Ectodermal cell (in vitro differentiated cells): ENCODE measurements at regions not wholly inside any gene's neighbourhood (a gene's known extent, or its start where the extent isn't known, plus 50 kb on each side); places are given as distances from the start of the nearest gene placed in this dataset.

ENCODE experiments used
- H3K27ac ChIP-seq: 2 replicates; pipeline ENCODE4 v1.7.0; 2013; ENCODE audit warnings: mild to moderate bottlenecking, low read depth, low read length; ENCODE audit not compliant: insufficient read depth, poor library complexity, severe bottlenecking
- H3K27me3 ChIP-seq: 2 replicates; pipeline ENCODE4 v1.7.0; 2013; ENCODE audit warnings: mild to moderate bottlenecking, low read length; ENCODE audit not compliant: insufficient read depth, control insufficient read depth, poor library complexity, severe bottlenecking
- H3K36me3 ChIP-seq: one replicate; pipeline ENCODE4 v1.7.0; 2013; ENCODE audit warnings: low read length; ENCODE audit not compliant: control insufficient read depth, insufficient read depth
- H3K4me1 ChIP-seq: one replicate; pipeline ENCODE4 v1.7.0; 2013; ENCODE audit warnings: low read length; ENCODE audit not compliant: control insufficient read depth, insufficient read depth
- H3K4me3 ChIP-seq: 2 replicates; pipeline ENCODE4 v1.7.0; 2013; ENCODE audit warnings: low read depth, low read length, control low read depth; ENCODE audit not compliant: insufficient read depth
- H3K9me3 ChIP-seq: 2 replicates; pipeline ENCODE4 v1.7.0; 2013; ENCODE audit warnings: mild to moderate bottlenecking, low read length, moderate library complexity; ENCODE audit not compliant: control insufficient read depth
- WGBS, 2 experiments: methylation state at CpG; one replicate each; pipeline ENCODE4 v1.1.7; 2013; ENCODE audit warnings: missing lambda C conversion rate in 2 of 2; 5-methylcytosine and 5-hydroxymethylcytosine counted together

GRCh38 chr12:92046557-92047392 is 98.9 kb downstream of the BTG1 start:
- H3K4me1 ChIP-seq = no peaks in the 10 kb centered on the region
- H3K36me3 ChIP-seq = no peaks in the 10 kb centered on the region
- H3K9me3 ChIP-seq = no peaks in the 10 kb centered on the region
- H3K27me3 ChIP-seq = no peaks in the 10 kb centered on the region
- no peak overlapping the region for H3K27ac ChIP-seq
- no peak overlapping the region for H3K4me3 ChIP-seq
- WGBS, 2 experiments = 88 to 91% methylated on average over 4 to 7 of the region's 7 CpGs

- H3K36me3 ChIP-seq = no peaks in the 10 kb centered on the region
- H3K9me3 ChIP-seq = no peaks in the 10 kb centered on the region
- H3K27me3 ChIP-seq = no peaks in the 10 kb centered on the region
- 60 to 96% methylated on average over 1 to 2 of the region's 2 CpGs for WGBS, 2 experiments
- no peak overlapping the region for H3K27ac ChIP-seq
- no peak overlapping the region for H3K4me3 ChIP-seq
- H3K4me1 ChIP-seq = no peaks in the 10 kb centered on the region
Observed at GRCh38 chr12:92045852-92046251, 99.8 kb downstream of the BTG1 start.

GRCh38 chr12:92044435-92044834 is 101.2 kb downstream of the BTG1 start:
- H3K9me3 ChIP-seq = no peaks in the 10 kb centered on the region
- no peak overlapping the region for H3K27ac ChIP-seq
- WGBS, 2 experiments = 96 to 100% methylated on average over 2 of the region's 2 CpGs
- H3K4me1 ChIP-seq = no peaks in the 10 kb centered on the region
- no peaks in the 10 kb centered on the region for H3K27me3 ChIP-seq
- no peaks in the 10 kb centered on the region for H3K36me3 ChIP-seq
- H3K4me3 ChIP-seq = no peak overlapping the region

- no peaks in the 10 kb centered on the region for H3K4me1 ChIP-seq
- H3K27ac ChIP-seq = no peak overlapping the region
- H3K36me3 ChIP-seq = no peaks in the 10 kb centered on the region
- no peaks in the 10 kb centered on the region for H3K9me3 ChIP-seq
- H3K27me3 ChIP-seq = no peaks in the 10 kb centered on the region
- WGBS, 2 experiments = 95 to 96% methylated on average over 4 to 5 of the region's 5 CpGs
- no peak overlapping the region for H3K4me3 ChIP-seq
Observed at GRCh38 chr12:92042791-92043531, 102.7 kb downstream of the BTG1 start.

- no peaks in the 10 kb centered on the region for H3K4me1 ChIP-seq
- H3K27ac ChIP-seq = no peak overlapping the region
- no peaks in the 10 kb centered on the region for H3K9me3 ChIP-seq
- H3K36me3 ChIP-seq = no peaks in the 10 kb centered on the region
- no peaks in the 10 kb centered on the region for H3K27me3 ChIP-seq
- WGBS, 2 experiments = 50% methylated on average over 1 of the region's 1 CpG; no CpG with 5 or more reads in 1 of the 2 experiments
- H3K4me3 ChIP-seq = no peak overlapping the region
Observed at GRCh38 chr12:92041742-92042141, 103.9 kb downstream of the BTG1 start.

GRCh38 chr12:92039046-92039445 is 106.6 kb downstream of the BTG1 start:
- H3K27ac ChIP-seq = no peak overlapping the region
- no peaks in the 10 kb centered on the region for H3K36me3 ChIP-seq
- no peaks in the 10 kb centered on the region for H3K27me3 ChIP-seq
- WGBS, 2 experiments = 81 to 86% methylated on average over 3 of the region's 3 CpGs
- H3K4me3 ChIP-seq = no peak overlapping the region
- H3K9me3 ChIP-seq = no peaks in the 10 kb centered on the region
- H3K4me1 ChIP-seq = no peaks in the 10 kb centered on the region

GRCh38 chr12:92038476-92038875 is 107.2 kb downstream of the BTG1 start:
- WGBS, 2 experiments = 96% methylated on average over 3 to 4 of the region's 4 CpGs
- H3K27ac ChIP-seq = no peak overlapping the region
- no peaks in the 10 kb centered on the region for H3K9me3 ChIP-seq
- H3K36me3 ChIP-seq = no peaks in the 10 kb centered on the region
- no peaks in the 10 kb centered on the region for H3K4me1 ChIP-seq
- H3K4me3 ChIP-seq = no peak overlapping the region
- no peaks in the 10 kb centered on the region for H3K27me3 ChIP-seq

GRCh38 chr12:92036771-92037453 is 108.7 kb downstream of the BTG1 start:
- Histone ChIP-seq H3K4me3 (no peak overlapping the region), H3K27ac (no peak overlapping the region), H3K36me3 (no peaks in the 10 kb centered on the region), H3K4me1 (no peaks in the 10 kb centered on the region), H3K27me3 (no peaks in the 10 kb centered on the region), H3K9me3 (no peaks in the 10 kb centered on the region)
- 94% methylated on average over 6 of the region's 6 CpGs for WGBS, 2 experiments

GRCh38 chr12:92036061-92036620 is 109.5 kb downstream of the BTG1 start:
- Histone ChIP-seq H3K9me3 (no peaks in the 10 kb centered on the region), H3K27me3 (no peaks in the 10 kb centered on the region)
- 91 to 95% methylated on average over 7 of the region's 7 CpGs for WGBS, 2 experiments

GRCh38 chr12:92035477-92035876 is 110.2 kb downstream of the BTG1 start:
- Histone ChIP-seq H3K4me3 (no peak overlapping the region), H3K27me3 (no peaks in the 10 kb centered on the region), H3K36me3 (no peaks in the 10 kb centered on the region), H3K9me3 (no peaks in the 10 kb centered on the region), H3K4me1 (no peaks in the 10 kb centered on the region), H3K27ac (no peak overlapping the region)
- 100% methylated on average over 1 of the region's 1 CpG for WGBS, 2 experiments

More at GRCh38 chr12:92036061-92036620, 109.5 kb downstream of the BTG1 start:
- no peak overlapping the region for H3K27ac ChIP-seq
- H3K36me3 ChIP-seq = no peaks in the 10 kb centered on the region
- no peaks in the 10 kb centered on the region for H3K4me1 ChIP-seq
- H3K4me3 ChIP-seq = no peak overlapping the region
